Thoracic aorta (tissue), 2 donors: ENCODE measurements at regions not wholly inside any gene's neighbourhood (a gene's known extent, or its start where the extent isn't known, plus 50 kb on each side); places are given as distances from the start of the nearest gene placed in this dataset.

Experiments
- ATAC-seq: fragments of 150-250 bp; one replicate; pipeline ENCODE4 v1.8.0; 2017; ENCODE audit warnings: low read depth; ENCODE audit not compliant: insufficient number of reproducible peaks, low FRiP score
- DNase-seq: peaks from one replicate; pipeline ENCODE4 v3.0.0-alpha.2; 2020; ENCODE audit warnings: low spot score
- H3K27ac ChIP-seq, 2 donors: fragments of 200-600 bp; sonication (generic); 1 replicate in 1 of 2; 2 replicates in 1 of 2; pipeline ENCODE4 v1.5.1; 2016; ENCODE audit warnings: mild to moderate bottlenecking in 2 of 2, moderate library complexity in 2 of 2
- H3K27me3 ChIP-seq: fragments of 200-600 bp; sonication (generic); replicated peaks from 2 replicates; pipeline ENCODE4 v1.6.0; 2016; ENCODE audit warnings: mild to moderate bottlenecking; ENCODE audit not compliant: insufficient read depth
- H3K36me3 ChIP-seq: fragments of 200-600 bp; sonication (generic); one replicate; pipeline ENCODE4 v1.5.1; 2016
- H3K4me1 ChIP-seq, 2 donors: fragments of 200-600 bp; sonication (generic); 1 replicate in 1 of 2; 2 replicates in 1 of 2; pipeline versions ENCODE4 v1.5.1 to v1.6.0; 2016; ENCODE audit warnings: low read depth in 2 of 2, mild to moderate bottlenecking in 1 of 2; ENCODE audit not compliant: control insufficient read depth in 1 of 2
- H3K4me3 ChIP-seq: fragments of 200-600 bp; sonication (generic); 2 replicates; pipeline ENCODE4 v1.5.1; 2016; ENCODE audit warnings: mild to moderate bottlenecking
- H3K9me3 ChIP-seq: fragments of 200-600 bp; sonication (generic); 2 replicates; pipeline ENCODE4 v1.5.1; 2016
- TF ChIP-seq, protein P1 (sequence below): fragments of 200-600 bp; sonication (generic); IDR thresholded peaks from one replicate; pipeline ENCODE4 v1.5.1; 2019; ENCODE audit warnings: antibody characterized with exemption

DNA sequence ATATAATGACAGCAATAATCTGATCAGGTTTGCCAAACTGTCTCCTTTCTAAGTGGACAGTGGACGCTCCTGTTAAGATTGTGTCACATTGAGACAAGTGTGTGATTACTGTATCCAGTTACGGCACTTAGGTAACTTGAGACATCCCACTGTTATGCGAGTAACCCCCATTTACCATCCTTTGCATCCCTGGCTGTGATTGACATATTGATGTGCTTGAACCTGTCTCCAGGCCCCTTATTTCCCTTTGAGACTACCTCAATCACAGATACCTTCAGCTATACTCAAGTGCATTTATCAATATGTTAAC is 785.2 kb downstream of the NR2F2 start:
- TF ChIP-seq, protein P1, sequence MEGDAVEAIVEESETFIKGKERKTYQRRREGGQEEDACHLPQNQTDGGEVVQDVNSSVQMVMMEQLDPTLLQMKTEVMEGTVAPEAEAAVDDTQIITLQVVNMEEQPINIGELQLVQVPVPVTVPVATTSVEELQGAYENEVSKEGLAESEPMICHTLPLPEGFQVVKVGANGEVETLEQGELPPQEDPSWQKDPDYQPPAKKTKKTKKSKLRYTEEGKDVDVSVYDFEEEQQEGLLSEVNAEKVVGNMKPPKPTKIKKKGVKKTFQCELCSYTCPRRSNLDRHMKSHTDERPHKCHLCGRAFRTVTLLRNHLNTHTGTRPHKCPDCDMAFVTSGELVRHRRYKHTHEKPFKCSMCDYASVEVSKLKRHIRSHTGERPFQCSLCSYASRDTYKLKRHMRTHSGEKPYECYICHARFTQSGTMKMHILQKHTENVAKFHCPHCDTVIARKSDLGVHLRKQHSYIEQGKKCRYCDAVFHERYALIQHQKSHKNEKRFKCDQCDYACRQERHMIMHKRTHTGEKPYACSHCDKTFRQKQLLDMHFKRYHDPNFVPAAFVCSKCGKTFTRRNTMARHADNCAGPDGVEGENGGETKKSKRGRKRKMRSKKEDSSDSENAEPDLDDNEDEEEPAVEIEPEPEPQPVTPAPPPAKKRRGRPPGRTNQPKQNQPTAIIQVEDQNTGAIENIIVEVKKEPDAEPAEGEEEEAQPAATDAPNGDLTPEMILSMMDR, result no peak
- Histone ChIP-seq H3K36me3 (no peaks in the 10 kb centered on the region), H3K4me3 (no peak overlapping the region), H3K27me3 (no peaks in the 10 kb centered on the region), H3K9me3 (no peaks in the 10 kb centered on the region), H3K27ac (no peak overlapping the region), H3K4me1 (no peaks in the 10 kb centered on the region)
- ATAC-seq, result no peak
- no peak for DNase-seq

- TF ChIP-seq, protein P1, result no peak
Measured at GRCh38 chr15:97124790-97125189, 794.3 kb downstream of the NR2F2 start.

DNA sequence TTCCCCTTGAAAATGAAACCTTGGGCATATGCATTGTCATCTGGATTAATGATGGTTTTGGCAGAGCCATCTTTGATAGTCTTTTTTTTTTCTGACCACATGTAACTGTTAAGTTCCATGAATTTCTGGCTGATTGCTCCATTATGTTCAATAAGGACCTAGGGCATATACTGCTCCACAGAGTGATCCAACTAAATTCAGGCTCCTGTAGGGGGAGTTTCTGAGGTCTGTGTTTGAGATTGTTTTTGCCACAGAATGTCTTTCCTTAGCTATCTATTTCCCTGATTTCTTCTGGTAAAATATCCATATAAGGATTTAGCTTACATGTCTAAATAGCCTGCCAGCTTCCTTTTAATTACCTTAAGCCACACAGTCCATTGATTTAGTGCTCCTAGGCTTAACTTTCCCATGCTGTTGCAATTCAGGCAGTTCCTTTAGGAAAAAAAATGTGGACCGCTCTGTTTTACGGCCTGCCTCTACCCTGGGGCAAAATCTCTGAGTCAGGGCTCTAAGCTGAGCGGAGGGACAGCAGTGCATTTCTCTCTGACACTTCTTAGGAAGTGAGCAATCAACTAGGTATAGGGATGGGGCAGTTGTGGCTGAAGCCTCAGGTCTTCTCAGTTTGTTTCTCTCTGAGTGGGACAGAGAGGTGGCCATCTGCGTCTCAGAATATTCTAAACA is 796.2 kb downstream of the NR2F2 start:
- no peak overlapping the region for H3K4me3 ChIP-seq
- no peaks in the 10 kb centered on the region for H3K27me3 ChIP-seq
- DNase-seq (no peak), ATAC-seq (no peak)
- H3K36me3 ChIP-seq, result no peaks in the 10 kb centered on the region
- H3K4me1 ChIP-seq, result no peaks in the 10 kb centered on the region
- H3K9me3 ChIP-seq, result no peaks in the 10 kb centered on the region
- no peak overlapping the region for H3K27ac ChIP-seq
- TF ChIP-seq, protein P1, result no peak

More at GRCh38 chr15:97124790-97125189, 794.3 kb downstream of the NR2F2 start:
- Histone ChIP-seq H3K9me3 (no peaks in the 10 kb centered on the region), H3K27me3 (no peaks in the 10 kb centered on the region), H3K4me3 (no peak overlapping the region), H3K36me3 (no peaks in the 10 kb centered on the region), H3K4me1 (no peaks in the 10 kb centered on the region), H3K27ac (no peak overlapping the region)
- DNase-seq (no peak), ATAC-seq (no peak)

GRCh38 chr15:97129674-97130073 is 799.2 kb downstream of the NR2F2 start:
- no peak for ATAC-seq

GRCh38 chr15:97140216-97140615 is 809.7 kb downstream of the NR2F2 start:
- Histone ChIP-seq H3K27me3 (no peaks in the 10 kb centered on the region), H3K36me3 (no peaks in the 10 kb centered on the region), H3K4me3 (no peak overlapping the region), H3K27ac (no peak overlapping the region), H3K9me3 (no peaks in the 10 kb centered on the region), H3K4me1 (no peaks in the 10 kb centered on the region)
- TF ChIP-seq, protein P1, result no peak
- DNase-seq (no peak), ATAC-seq (no peak)

More at GRCh38 chr15:97129674-97130073, 799.2 kb downstream of the NR2F2 start:
- Histone ChIP-seq H3K4me3 (no peak overlapping the region), H3K4me1 (no peaks in the 10 kb centered on the region), H3K27ac (no peak overlapping the region), H3K27me3 (no peaks in the 10 kb centered on the region), H3K36me3 (no peaks in the 10 kb centered on the region), H3K9me3 (no peaks in the 10 kb centered on the region)
- DNase-seq, result no peak
- TF ChIP-seq, protein P1, result no peak
